DMS153 treated with DMSO at 0.1 percent for 48 hours (cell line): ENCODE measurements at regions not wholly inside any gene's neighbourhood (a gene's known extent, or its start where the extent isn't known, plus 50 kb on each side); places are given as distances from the start of the nearest gene placed in this dataset.

Experiments
- DNase-seq: peaks from one replicate; lab custom pipeline; 2025; ENCODE audit not compliant: unreplicated experiment; lab: John Stamatoyannopoulos, UW

- DNase-seq = no peak
Measured at GRCh38 chr20:60599381-60599780, 641.2 kb downstream of the CDH26 start.

- DNase-seq = no peak
Measured at GRCh38 chr20:60600036-60600435, 641.8 kb downstream of the CDH26 start.

- no peak for DNase-seq
Measured at GRCh38 chr20:60624066-60624465, 628.0 kb upstream of the CDH4 start.

GRCh38 chr20:60627751-60628565 lies 624.1 kb upstream of the CDH4 start:
- DNase-seq = no peak

- no peak for DNase-seq
Measured at GRCh38 chr20:60628749-60629148, 623.3 kb upstream of the CDH4 start.

GRCh38 chr20:60629206-60629605 lies 622.9 kb upstream of the CDH4 start:
- DNase-seq = no peak

GRCh38 chr20:60630609-60631008 lies 621.5 kb upstream of the CDH4 start:
- peak; percentile 84 for DNase-seq

- DNase-seq = no peak
Measured at GRCh38 chr20:60631585-60632287, 620.3 kb upstream of the CDH4 start.

- DNase-seq = no peak
Measured at GRCh38 chr20:60632391-60633262, 619.4 kb upstream of the CDH4 start.

- no peak for DNase-seq
Measured at GRCh38 chr20:60634491-60635172, 617.4 kb upstream of the CDH4 start.

GRCh38 chr20:60636417-60636816 lies 615.6 kb upstream of the CDH4 start:
- DNase-seq = no peak

- no peak for DNase-seq
Measured at GRCh38 chr20:60637801-60638200, 614.3 kb upstream of the CDH4 start.

GRCh38 chr20:60638430-60639098 lies 613.5 kb upstream of the CDH4 start:
- no peak for DNase-seq

- DNase-seq = no peak
Measured at GRCh38 chr20:60641879-60642447, 610.1 kb upstream of the CDH4 start.

- DNase-seq = no peak
Measured at GRCh38 chr20:60642541-60642940, 609.5 kb upstream of the CDH4 start.

GRCh38 chr20:60648556-60648955 lies 603.5 kb upstream of the CDH4 start:
- DNase-seq = no peak

GRCh38 chr20:60649541-60649940 lies 602.5 kb upstream of the CDH4 start:
- DNase-seq = no peak

GRCh38 chr20:60650087-60650486 lies 602.0 kb upstream of the CDH4 start:
- DNase-seq = no peak

- no peak for DNase-seq
Measured at GRCh38 chr20:60652046-60652445, 600.0 kb upstream of the CDH4 start.

- DNase-seq = no peak
Measured at GRCh38 chr20:60652615-60653014, 599.4 kb upstream of the CDH4 start.
